GM18507 (cell line): ENCODE measurements at regions not wholly inside any gene's neighbourhood (a gene's known extent, or its start where the extent isn't known, plus 50 kb on each side); places are given as distances from the start of the nearest gene placed in this dataset.

Experiments used
- DNase-seq: peaks from one replicate; pipeline ENCODE4 v3.0.0; 2011; ENCODE audit warnings: low read depth; ENCODE audit not compliant: insufficient read length; ENCODE audit errors: extremely low spot score
- FAIRE-seq: peaks from 2 replicates; lab custom pipeline; 2011; peaks lifted over from hg19 to GRCh38; lab: Jason Lieb, UNC

- DNase-seq: no peak
- FAIRE-seq: no peak
Measured at GRCh38 chr2:139967665-139968064, 1187.5 kb upstream of the NXPH2 start.

GRCh38 chr2:139964721-139965440 is 1184.7 kb upstream of the NXPH2 start:
- FAIRE-seq (no peak), DNase-seq (no peak)

DNA sequence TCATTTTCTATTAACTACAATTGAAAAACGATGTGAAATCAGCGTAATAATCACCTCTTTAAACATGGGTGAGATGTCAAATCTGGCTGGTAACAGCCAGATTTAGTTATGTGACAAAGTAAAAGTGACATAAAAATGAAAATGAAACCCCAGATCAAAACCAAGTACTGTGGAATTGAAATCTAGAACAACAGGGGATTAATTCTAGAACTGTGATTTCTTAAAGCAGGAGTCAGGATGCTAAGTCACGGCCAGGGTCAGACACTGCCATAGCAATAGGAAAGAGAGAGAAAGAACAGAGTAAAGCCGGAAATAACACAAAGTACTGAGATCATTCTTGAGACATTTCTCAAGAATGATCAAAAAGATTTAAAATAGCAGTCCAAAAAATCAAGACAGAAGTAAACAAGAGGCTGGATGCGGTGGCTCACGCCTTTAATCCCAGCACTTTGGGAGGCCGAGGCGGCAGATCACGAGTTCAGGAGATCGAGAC is 1183.7 kb upstream of the NXPH2 start:
- FAIRE-seq (no peak), DNase-seq (no peak)

GRCh38 chr2:139949242-139949972 is 1169.2 kb upstream of the NXPH2 start:
- DNase-seq (no peak), FAIRE-seq (no peak)

GRCh38 chr2:139946690-139947089 is 1166.5 kb upstream of the NXPH2 start:
- DNase-seq (no peak), FAIRE-seq (no peak)

DNA sequence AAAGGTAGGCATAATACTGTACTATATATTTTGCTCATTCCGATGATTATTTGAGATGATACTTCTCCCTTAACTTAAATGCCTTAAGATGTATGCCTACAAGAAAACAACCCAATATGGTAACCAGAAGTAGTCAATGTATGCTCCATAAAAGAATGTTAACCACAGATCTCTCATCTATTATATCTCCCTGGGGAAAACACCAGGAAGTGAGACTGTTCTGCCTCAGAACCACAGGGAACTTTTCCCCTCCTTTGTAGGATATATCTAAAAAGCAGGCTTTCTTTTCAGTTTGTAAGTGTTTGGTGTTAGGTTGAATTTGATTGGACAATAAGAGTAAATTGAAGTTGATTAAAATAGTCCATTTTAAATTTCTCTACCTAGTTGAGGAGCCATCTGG is 1160.5 kb upstream of the NXPH2 start:
- FAIRE-seq (no peak), DNase-seq (no peak)

DNA sequence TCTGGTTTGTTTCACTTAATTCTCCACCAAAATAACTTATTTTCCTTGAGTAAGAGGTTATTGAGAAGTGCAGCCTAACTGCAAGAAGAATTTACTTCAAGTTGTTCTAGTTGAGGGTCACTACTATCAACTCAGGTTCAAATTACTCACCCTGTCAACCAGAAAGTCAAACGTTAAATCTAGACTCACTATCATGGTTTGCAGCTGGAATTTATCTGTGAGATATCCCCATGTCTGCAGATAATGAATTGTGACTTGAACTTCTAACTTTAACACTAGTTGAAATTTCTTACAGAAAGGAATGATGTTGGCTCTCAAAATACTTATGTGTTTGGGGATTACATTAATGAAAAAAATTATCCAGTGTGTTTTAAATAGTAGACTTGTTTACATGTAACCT is 1145.7 kb upstream of the NXPH2 start:
- no peak for FAIRE-seq
- no peak for DNase-seq

- no peak for FAIRE-seq
- no peak for DNase-seq
Measured at GRCh38 chr2:139924070-139924469, 1143.9 kb upstream of the NXPH2 start.

- no peak for DNase-seq
- FAIRE-seq: no peak
Measured at GRCh38 chr2:139918982-139919381, 1138.8 kb upstream of the NXPH2 start.

GRCh38 chr2:139917690-139918384 is 1137.6 kb upstream of the NXPH2 start:
- no peak for FAIRE-seq
- DNase-seq: no peak

- FAIRE-seq (no peak), DNase-seq (no peak)
Measured at GRCh38 chr2:139916822-139917221, 1136.6 kb upstream of the NXPH2 start.

DNA sequence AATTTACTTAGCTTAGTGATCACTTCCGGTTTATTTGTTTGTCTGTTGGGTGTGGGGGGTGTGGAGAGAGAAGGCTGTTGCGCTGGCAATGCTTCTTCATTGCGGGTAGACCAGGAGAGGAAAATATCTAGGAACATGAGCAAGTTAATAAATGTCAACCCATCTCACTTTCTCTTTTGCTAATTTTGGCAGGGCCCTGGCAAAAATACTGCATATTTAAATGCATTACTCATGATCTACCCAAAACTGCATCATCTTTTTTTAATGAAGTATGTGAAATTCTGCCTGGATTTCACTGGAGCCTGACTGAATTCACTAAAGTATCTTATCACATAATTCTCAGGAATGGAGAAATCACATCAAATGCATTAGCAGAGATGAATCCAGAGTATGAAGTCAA is 1131.0 kb upstream of the NXPH2 start:
- no peak for FAIRE-seq

DNA sequence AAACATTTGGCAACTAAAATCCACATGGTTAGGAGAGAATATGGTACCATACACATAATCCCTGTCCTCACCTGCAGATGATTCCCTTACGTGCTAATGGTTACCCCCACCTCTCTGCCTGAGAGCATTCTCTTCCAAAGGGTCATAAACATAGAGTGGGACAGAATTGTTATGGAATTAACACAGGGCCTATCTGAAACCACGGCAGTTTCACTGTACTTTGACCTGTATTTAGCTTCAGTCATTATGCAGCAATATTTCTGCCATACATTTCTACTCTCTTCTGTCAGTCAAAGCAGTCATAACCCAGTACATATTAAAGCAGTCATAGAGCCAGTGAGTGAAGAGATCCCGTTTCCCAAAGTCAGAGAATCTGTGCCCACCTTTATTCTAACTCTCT is 1128.9 kb upstream of the NXPH2 start:
- FAIRE-seq (no peak), DNase-seq (no peak)

More for the DNA sequence above, 1131.0 kb upstream of the NXPH2 start:
- no peak for DNase-seq

- no peak for DNase-seq
- FAIRE-seq: no peak
Measured at GRCh38 chr2:139905624-139906023, 1125.4 kb upstream of the NXPH2 start.

DNA sequence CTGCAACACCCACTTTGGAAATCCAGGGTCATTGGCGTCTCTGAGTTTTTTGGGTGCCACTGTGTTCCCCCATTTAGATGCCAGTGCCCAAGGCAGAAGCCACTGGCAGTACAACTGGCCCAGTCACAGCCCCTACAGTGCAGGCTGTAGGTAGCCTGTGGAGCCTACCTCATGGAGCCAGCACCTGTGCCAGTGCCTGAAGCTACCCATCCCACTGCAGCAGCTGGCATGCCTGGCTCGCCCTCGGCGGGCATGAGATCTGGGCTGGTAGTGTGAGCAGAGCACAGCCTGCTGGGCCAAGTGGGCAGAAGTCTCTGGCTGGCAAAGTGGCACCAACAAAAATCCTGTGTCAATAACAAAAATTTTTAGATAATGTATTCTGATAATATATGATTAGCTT is 1111.4 kb upstream of the NXPH2 start:
- FAIRE-seq (no peak), DNase-seq (no peak)

- FAIRE-seq (no peak), DNase-seq (no peak)
Measured at GRCh38 chr2:139885921-139886498, 1105.8 kb upstream of the NXPH2 start.

GRCh38 chr2:139876964-139877363 is 1096.8 kb upstream of the NXPH2 start:
- no peak for DNase-seq
- no peak for FAIRE-seq

- FAIRE-seq (no peak), DNase-seq (no peak)
Measured at GRCh38 chr2:139876321-139876720, 1096.1 kb upstream of the NXPH2 start.

- no peak for DNase-seq
- FAIRE-seq: no peak
Measured at GRCh38 chr2:139872503-139872902, 1092.3 kb upstream of the NXPH2 start.

DNA sequence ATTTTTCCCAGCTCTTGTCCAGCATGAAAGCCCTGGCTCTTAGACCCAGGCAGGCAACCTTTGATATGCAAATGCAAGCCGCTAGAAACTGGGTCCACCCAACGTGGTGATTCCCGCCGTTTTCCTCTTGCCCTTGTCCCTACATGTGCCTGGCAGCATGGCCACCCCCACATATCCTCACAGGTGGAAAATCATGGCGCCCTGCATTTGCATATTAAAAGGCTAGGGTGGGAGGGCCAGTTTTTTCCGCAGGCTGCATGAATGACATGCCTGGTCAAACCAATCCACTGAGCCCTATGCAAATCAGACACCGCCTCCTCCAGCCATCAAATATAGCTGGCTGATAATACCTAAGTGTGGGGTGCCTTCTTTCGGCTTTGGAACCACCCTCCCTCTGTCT is 1091.8 kb upstream of the NXPH2 start:
- no peak for FAIRE-seq

More for the DNA sequence above, 1091.8 kb upstream of the NXPH2 start:
- DNase-seq: no peak
